Spinal cord (tissue), 9 donors: ENCODE measurements at regions not wholly inside any gene's neighbourhood (a gene's known extent, or its start where the extent isn't known, plus 50 kb on each side); places are given as distances from the start of the nearest gene placed in this dataset.

Source experiments
- DNase-seq, 6 donors: peaks; one replicate each; pipeline versions ENCODE4 v3.0.0 to v3.0.0-alpha.2; 2013 to 2015; ENCODE audit warnings: low spot score in 6 of 6, low read depth in 4 of 6
- H3K27ac ChIP-seq: one replicate; pipeline ENCODE4 v1.5.1; 2013; ENCODE audit warnings: low read depth, low read length, control low read depth
- H3K27me3 ChIP-seq: one replicate; pipeline ENCODE4 v1.6.1; 2013; ENCODE audit warnings: low read length; ENCODE audit not compliant: control insufficient read depth, insufficient read depth
- H3K36me3 ChIP-seq: one replicate; pipeline ENCODE4 v1.6.1; 2013; ENCODE audit warnings: low read length; ENCODE audit not compliant: control insufficient read depth, insufficient read depth
- H3K4me1 ChIP-seq: one replicate; pipeline ENCODE4 v1.6.1; 2013; ENCODE audit warnings: low read length; ENCODE audit not compliant: control insufficient read depth, insufficient read depth
- H3K4me3 ChIP-seq: one replicate; pipeline ENCODE4 v1.5.1; 2013; ENCODE audit warnings: low read depth, low read length, control low read depth
- H3K9me3 ChIP-seq: one replicate; pipeline ENCODE4 v1.6.1; 2013; ENCODE audit warnings: low read length; ENCODE audit not compliant: control insufficient read depth, insufficient read depth
- WGBS: methylation state at CpG from one replicate; pipeline ENCODE4 v1.1.5; 2013; ENCODE audit warnings: missing lambda C conversion rate; ENCODE audit not compliant: insufficient coverage; 5-methylcytosine and 5-hydroxymethylcytosine counted together
- donor health status: healthy.

DNA sequence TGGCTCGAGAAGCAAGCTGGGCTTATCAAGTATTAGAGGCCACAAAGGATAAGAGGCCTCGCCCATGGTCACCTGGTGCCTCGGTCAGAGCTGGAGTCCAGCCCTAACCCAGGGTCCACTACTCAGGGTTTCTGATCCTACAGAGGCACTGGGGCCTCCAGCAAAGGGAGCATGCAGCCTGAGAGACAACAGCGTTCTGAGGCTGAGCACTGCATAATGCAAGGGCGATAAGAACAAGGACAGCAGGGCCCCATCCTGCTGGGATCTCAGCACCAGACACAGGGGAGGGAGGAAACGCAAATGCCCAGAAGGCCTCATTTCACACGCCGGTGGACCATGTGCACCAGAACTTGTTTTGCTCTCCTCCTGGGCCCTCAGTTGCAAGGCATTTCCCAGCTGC lies 63.0 kb downstream of the C5orf15 start:
- Histone ChIP-seq H3K4me3 (no peak overlapping the region), H3K27me3 (peaks cover 3% of the 10 kb centered on the region), H3K27ac (no peak overlapping the region), H3K36me3 (no peaks in the 10 kb centered on the region), H3K4me1 (peaks cover 24% of the 10 kb centered on the region), H3K9me3 (no peaks in the 10 kb centered on the region)
- no peak for DNase-seq
- 85% methylated on average over 8 of the region's 8 CpGs for WGBS

DNA sequence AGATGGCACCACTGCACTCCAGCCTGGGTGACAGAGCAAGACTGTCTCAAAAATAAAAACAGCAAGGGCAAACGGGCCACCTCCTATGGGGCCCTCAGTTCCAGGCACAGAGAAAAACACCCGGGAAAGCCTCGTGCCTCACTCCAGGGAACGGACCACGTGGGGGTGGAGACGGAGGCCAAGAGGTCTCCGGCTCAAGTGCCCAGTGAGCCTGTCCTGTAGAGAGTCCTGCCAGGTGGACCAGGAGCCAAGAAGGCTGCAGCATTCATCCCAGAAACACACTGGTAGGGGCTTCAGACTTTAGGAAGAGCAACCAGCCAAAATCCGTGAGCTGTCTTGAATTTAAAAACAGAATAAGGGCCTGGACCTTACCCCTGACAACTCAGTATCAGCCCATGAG lies 63.8 kb downstream of the C5orf15 start:
- no peak for DNase-seq
- Histone ChIP-seq H3K9me3 (no peaks in the 10 kb centered on the region), H3K27me3 (peaks cover under 1% of the 10 kb centered on the region), H3K4me1 (peaks cover 21% of the 10 kb centered on the region), H3K36me3 (no peaks in the 10 kb centered on the region), H3K27ac (no peak overlapping the region), H3K4me3 (no peak overlapping the region)
- WGBS = 74% methylated on average over 8 of the region's 8 CpGs

DNA sequence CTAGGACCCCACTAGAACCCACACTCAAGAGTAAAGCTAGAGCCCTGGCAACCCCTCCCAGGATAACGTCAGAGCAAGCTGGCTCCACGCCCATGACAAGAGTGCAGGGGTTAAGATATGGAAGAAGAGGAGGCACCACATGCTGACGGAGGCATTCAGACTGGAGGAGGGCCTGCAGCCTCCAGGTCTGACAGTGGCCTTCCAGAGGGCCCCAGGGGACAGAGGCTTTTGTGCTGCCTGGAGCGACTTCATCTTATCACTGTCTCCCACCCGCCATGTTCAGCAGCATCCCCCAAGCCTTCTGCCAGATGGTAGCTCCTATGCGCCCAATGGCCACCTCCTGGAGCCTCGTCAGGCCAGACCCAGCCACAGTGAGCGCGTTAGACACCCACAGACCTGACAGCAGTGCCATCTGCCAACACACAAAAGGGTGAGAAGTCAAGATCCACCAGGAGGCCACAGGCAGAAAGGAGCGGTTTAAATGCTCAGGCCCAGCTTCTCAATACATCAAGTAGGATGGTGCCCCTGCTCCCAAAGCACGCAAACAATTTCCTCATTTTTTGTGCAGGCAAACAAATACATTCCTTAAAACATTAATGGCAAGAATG lies 65.8 kb downstream of the C5orf15 start:
- no peaks in the 10 kb centered on the region for H3K36me3 ChIP-seq
- H3K4me1 ChIP-seq = peaks cover 17% of the 10 kb centered on the region
- H3K9me3 ChIP-seq = no peaks in the 10 kb centered on the region
- no peak for DNase-seq
- no peak overlapping the region for H3K27ac ChIP-seq
- H3K4me3 ChIP-seq = no peak overlapping the region
- WGBS = 84% methylated on average over 8 of the region's 11 CpGs
- peaks cover 5% of the 10 kb centered on the region for H3K27me3 ChIP-seq

DNA sequence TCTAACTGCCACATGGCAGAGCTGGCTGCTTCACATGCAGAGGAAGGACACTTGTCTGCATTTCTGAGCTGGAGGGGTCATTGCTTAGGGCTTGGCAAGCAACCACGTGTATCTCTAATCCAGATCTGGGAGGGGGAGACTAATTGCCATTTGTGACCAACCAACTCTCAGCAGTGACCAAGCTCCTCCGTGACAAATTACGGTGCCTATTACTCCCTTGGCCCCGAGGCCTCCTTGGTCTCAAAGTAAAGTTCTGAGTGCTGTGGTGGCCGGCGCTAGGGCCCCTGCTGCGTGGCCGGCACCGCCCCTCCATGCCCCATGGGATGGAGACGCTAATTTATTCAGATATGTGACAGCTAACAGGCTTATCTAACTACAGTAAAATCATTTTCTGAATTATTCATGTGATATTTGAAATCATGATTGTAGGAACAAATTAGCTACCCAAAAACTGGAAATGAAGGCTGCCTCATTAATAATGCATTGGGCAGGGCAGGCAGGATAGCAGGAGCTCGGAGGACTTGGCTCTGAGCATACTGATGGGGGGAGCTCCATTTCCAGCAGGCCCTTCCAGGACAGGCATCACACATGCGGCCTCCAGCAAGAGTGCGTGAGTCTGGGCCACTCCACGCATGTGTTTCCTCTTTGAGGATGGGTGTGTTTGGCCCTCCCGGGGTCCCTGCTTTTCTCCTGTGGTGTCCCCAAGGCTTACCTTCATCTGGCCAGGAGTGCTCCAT lies 67.7 kb downstream of the C5orf15 start:
- Histone ChIP-seq H3K9me3 (no peaks in the 10 kb centered on the region), H3K27me3 (peaks cover 5% of the 10 kb centered on the region), H3K4me1 (peaks cover 8% of the 10 kb centered on the region), H3K27ac (no peak overlapping the region), H3K4me3 (no peak overlapping the region), H3K36me3 (no peaks in the 10 kb centered on the region)
- WGBS = 62% methylated on average over 13 of the region's 15 CpGs
- DNase-seq = peak in 1 of 6 donors; percentile 26

DNA sequence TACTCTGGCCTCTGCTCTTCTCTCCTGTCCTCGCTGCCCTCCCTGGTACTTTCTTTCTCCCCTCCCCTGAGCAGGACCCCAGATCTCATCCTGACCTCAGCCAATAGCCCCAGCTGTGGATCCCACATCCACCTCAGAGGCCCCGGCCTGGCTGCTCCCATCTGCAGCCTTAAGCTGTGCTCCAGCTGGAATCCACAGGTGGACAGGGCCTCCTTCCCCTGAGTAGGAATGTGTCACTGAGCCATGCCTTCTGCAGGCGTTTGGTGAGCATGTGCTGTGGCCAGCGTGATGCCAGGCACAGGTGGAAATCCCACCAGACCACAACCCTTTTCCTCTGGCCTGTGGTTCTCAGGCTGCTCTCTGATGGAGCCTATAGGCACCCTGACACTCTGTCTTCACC lies 68.9 kb downstream of the C5orf15 start:
- Histone ChIP-seq H3K9me3 (no peaks in the 10 kb centered on the region), H3K4me3 (no peak overlapping the region), H3K27me3 (peaks cover 5% of the 10 kb centered on the region), H3K36me3 (no peaks in the 10 kb centered on the region), H3K4me1 (peaks cover 5% of the 10 kb centered on the region), H3K27ac (no peak overlapping the region)
- no peak for DNase-seq
- 99% methylated on average over 4 of the region's 4 CpGs for WGBS

DNA sequence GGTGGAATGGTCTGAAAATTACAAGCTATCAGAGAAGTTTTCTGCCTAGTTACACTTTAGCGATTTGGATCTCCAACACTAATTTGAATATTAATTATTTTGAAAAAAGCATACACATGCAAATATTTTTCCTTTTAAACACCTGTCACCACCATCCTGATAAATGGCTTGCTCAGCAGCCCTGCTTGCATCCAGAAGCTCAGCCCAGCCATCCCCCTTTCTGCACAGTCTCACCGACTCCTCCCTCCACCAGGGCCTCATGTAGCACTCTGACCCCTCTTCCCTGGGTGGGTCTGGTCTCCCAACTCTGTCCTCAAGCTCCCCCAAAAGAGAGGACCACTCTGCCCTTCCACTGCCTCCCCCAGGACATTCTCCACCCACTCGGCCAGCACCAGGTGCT lies 70.0 kb downstream of the C5orf15 start:
- WGBS = 59% methylated on average over 2 of the region's 3 CpGs
- no peaks in the 10 kb centered on the region for H3K36me3 ChIP-seq
- no peak overlapping the region for H3K4me3 ChIP-seq
- H3K4me1 ChIP-seq = peaks cover 5% of the 10 kb centered on the region
- H3K27me3 ChIP-seq = peaks cover 5% of the 10 kb centered on the region
- H3K9me3 ChIP-seq = no peaks in the 10 kb centered on the region
- DNase-seq = no peak
- no peak overlapping the region for H3K27ac ChIP-seq

DNA sequence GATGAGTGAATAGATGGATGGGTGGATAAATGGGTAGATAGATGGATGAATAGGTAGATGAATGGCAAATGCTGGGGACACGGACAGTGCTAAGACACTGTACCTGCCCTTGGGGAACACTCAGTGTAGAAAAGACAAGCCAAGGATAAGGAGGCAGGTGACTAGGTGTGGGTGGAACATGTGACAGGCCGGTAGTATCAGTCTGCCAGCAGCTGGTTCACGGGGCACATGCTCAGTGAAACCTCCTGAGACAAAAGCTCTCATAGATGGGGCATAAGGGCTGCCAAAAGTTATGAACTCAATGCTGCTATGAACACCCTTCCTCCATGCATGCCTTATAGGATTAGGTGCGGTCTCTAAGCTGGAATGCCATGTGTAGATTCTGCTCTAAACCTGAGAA lies 71.0 kb downstream of the C5orf15 start:
- WGBS = 100% methylated on average over 1 of the region's 4 CpGs

DNA sequence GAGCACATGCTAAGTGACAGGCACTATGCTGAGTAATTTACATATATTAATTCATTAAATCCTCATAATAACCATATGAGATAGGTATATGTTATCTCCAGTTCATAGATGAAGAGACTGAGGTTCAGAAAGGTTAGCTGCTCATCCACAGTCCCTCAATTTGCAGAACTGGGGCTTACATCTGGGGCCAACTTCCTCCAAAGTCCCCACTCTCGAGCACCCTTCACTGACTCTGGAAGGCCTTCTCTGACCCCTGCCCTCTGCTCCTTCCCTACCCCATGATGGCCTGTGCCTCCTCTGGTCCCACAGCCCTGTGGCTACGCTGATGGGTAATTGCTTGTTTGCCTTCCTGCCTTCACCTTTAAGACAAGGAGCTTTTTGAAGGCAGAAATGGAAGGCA lies 71.6 kb downstream of the C5orf15 start:
- WGBS = 90% methylated on average over 1 of the region's 2 CpGs

More for the DNA sequence above, 71.0 kb downstream of the C5orf15 start:
- Histone ChIP-seq H3K4me3 (no peak overlapping the region), H3K36me3 (no peaks in the 10 kb centered on the region), H3K4me1 (peaks cover 5% of the 10 kb centered on the region), H3K9me3 (no peaks in the 10 kb centered on the region), H3K27ac (no peak overlapping the region), H3K27me3 (peaks cover 5% of the 10 kb centered on the region)
- no peak for DNase-seq

DNA sequence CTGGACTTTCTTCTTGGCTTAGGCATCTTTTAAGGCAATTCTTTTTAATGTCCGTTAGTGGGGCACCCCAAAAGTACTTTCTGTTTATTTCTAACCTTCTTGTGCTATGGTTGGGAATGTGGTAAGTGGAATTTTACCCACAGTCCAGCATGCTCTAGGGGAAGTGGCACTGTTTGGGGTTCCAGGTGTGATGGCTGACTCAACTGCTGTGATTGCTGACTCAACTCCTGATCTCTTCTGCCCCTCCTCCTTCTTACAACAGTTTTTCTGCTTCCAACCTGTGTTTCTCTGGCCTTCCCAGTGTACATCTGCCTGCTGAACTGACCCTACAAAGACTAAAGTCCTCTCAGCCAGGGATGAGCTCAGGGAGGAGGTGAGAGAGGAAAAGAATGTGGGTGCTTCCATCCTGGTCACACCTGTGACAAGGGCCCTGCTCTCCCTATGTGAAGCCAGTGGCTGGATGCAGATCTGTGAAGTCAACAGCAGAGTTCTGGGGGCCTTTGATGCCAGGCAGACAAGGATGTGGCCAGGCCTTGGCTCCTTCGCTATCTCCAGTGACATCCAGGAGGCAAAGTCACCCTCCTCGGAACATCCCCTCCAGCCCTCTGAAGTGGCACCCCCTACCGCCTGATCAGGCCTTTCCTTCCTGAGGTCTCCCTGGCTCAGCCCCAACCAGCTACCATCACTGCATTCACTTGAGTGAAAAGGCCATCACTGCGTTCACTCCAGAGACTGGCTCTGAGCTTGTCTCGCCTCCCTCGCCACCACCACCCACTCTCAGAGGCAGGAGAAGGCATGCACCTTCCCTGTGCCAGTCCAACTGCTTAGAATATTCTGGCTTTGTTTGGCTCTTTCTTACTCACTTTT lies 72.2 kb downstream of the C5orf15 start:
- H3K4me1 ChIP-seq = peaks cover 5% of the 10 kb centered on the region
- 90% methylated on average over 5 of the region's 7 CpGs for WGBS
- no peak for DNase-seq
- no peak overlapping the region for H3K4me3 ChIP-seq
- peaks cover 5% of the 10 kb centered on the region for H3K27me3 ChIP-seq
- H3K27ac ChIP-seq = no peak overlapping the region
- no peaks in the 10 kb centered on the region for H3K9me3 ChIP-seq
- H3K36me3 ChIP-seq = no peaks in the 10 kb centered on the region

More for the DNA sequence above, 71.6 kb downstream of the C5orf15 start:
- Histone ChIP-seq H3K4me1 (peaks cover 5% of the 10 kb centered on the region), H3K36me3 (no peaks in the 10 kb centered on the region), H3K27ac (no peak overlapping the region), H3K9me3 (no peaks in the 10 kb centered on the region), H3K4me3 (no peak overlapping the region), H3K27me3 (peaks cover 5% of the 10 kb centered on the region)
- DNase-seq = no peak
